ENCODE measurements at regions not wholly inside any gene's neighbourhood (a gene's known extent, or its start where the extent isn't known, plus 50 kb on each side); places are given as distances from the start of the nearest gene placed in this dataset.

DNA sequence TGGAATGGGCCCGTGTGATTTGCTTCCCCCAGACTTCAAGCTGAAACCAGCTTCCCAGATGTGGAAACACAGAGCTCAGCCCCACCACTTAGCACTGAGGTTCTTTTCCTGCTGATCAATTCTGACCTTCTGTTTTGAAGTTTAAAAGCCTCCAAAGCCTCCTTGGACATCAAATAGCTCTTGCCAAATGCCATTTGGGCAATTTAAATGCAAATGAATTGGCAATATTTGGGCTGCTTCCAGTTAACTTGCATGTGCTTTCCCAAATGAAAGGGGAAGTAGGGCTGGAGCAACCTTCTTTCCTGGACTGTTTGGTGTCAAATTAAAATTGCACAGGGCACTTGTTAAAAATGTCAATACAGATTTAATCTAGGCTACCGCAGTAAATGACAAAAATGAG lies 710.5 kb downstream of the TLR4 start:
- DNase-seq (ENCODE audit: low read depth in 3 of 3) = no peak

DNA sequence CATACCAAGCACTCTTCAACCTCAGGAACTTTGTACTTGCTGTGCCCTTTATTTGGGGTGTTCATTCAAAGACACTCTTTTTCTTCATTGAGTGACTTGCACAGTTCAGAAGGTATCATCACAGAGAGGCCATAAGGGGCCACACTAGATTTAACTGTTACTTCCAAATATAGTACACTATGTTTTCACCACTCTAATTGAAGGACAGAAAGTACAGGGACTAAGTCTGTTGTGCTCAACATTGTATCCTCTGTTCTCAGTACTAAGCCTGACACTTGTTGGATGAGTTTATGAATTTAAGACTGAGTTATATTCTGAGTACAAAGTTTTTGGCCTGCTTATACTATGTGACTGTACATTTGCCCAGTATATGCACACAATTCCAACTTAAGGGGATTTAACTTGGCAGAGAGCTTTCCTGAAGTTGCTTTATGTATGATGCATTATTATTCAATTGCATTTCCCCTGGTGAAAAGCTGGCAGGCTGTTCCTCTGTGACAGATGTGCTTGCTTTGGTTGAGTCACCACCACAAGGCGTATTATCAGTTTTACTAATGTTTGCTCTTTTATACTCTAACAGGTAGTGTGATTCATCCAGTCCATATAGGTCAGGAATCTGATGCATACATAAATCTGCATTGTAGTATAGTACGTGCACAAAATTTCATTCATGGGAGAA lies 714.8 kb downstream of the TLR4 start:
- DNase-seq (ENCODE audit: low read depth in 3 of 3) = no peak

DNA sequence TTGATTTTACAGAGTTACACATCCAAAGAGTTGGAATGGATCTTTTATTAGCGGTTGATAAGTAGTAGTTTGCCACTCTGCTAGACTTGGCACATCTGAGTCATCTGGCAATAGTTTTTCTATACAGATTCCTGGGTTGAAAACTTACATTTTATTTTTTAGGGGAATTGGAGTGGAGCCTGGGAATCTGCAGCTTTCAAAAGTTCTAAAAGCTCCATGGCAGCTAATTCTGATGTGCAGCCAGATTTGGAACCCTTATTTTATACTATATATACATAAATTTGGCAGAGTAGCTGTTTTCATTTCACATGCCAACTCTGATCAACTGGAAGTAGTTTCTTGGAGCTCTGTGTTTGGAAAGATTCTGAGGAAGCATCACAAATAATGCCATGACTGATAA lies 715.5 kb downstream of the TLR4 start:
- no peak for DNase-seq (ENCODE audit: low read depth in 3 of 3)

DNA sequence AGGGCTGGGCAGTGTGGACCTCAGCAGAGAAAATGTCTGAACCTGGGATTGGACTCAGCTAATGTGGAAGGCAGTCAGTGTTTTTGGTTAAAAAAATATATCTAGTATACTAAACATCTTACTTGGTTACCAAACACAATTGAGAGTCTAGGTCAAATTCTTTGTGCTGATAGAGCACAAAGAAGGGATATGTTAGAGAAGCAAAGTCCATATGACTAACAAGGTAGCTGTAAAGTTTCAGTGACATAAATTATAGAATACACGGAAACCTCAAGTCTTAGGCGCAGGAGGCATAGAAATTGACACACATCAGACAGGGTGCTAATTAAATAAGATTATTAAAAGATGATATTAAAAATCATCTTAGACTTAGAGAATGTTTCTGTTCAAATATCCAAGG lies 718.3 kb downstream of the TLR4 start:
- DNase-seq (ENCODE audit: low read depth in 3 of 3) = no peak

DNA sequence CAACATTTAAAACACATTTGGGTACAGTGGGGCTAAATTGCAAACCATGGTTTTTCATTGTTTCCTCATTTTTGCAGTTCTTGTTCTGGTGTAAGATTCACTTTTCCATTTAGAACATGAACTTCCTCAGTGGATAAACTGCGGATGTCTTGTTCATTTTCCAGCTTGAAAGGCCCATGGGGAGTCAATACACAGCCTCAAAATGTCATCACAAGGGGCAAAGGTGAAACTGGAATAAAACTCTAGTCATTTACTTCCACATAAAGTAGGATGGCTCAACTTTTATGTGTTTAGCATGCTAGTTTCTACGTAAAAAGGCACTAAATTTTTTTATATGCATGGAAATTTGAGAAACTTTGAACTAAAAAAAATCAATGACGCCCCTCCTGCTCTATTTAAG lies 718.8 kb downstream of the TLR4 start:
- DNase-seq (ENCODE audit: low read depth in 3 of 3) = no peak

DNA sequence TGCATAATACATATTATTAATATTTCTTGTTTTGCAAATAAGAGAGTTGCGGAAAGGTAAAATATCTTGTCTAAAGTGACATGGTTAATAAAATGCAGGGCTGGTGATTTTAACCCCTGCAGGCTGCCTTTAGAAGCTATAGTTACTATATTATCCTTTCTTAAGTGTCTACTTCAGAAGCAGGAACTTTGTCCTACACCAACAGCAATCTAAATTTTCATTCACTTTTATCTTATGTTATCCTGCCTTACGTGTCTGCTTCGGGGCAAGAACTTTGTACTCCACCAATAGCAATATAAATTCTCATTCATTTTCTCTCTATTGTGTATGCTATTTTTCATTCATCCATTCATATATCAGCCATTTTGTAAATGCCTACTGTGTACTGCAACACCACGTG lies 719.5 kb downstream of the TLR4 start:
- no peak for DNase-seq (ENCODE audit: low read depth in 3 of 3)

DNA sequence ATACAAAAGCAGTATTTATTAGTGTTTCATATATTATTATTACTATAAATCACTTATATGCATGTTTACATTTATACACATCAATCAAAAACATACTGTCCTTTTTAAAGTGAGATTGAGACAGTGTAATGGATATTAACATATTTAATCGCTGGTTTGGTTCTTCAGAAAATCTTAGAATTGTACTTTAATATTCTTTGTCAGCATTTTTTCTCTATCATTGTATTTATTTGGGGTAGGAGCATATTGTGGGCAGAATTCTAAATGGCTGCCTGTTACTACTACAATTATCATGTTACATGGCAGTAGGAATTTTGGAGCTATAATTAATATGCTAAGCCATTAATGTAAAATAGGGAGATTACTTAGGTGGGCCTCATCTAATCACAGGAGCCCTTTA lies 722.6 kb downstream of the TLR4 start:
- DNase-seq (ENCODE audit: low read depth in 3 of 3) = no peak

DNA sequence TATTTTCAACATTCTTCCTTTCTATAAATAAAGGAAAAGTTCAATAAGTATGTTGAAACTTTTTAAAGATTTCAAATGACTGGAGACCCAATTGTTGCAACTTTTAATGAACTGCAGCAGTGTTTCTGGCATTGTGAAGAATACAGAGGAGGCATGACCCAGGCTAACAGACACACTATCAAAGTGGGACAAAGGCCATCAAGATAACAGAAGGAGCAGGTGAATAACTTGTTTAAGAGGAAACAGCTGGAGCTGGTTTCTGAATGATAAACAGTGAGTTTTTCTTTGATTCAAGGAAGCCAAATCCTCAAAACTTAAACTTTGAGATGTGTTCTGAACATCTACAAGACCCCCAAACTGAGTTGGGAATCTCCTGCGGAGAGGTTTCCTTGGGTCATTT lies 734.6 kb downstream of the TLR4 start:
- DNase-seq (ENCODE audit: low read depth in 3 of 3) = no peak

DNA sequence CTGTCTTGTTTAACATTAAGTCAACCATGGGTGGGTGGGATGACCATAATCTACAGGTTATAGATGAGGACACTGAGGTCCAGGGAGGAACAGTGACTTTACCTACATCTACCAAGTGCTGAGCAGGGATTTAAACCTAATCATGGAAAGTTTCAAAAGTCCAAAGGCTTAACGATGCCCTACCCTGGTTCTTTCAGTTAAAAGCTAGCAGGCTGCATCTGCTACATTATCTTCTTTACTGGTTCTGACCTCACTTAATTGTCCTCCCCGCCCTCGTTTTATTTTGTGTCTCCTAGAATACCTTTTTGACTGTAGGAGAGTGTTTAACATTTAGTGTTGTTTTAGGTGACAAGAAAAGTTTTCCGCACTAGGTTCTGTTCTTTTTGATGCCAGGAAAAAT lies 735.2 kb downstream of the TLR4 start:
- DNase-seq (ENCODE audit: low read depth in 3 of 3) = no peak

DNA sequence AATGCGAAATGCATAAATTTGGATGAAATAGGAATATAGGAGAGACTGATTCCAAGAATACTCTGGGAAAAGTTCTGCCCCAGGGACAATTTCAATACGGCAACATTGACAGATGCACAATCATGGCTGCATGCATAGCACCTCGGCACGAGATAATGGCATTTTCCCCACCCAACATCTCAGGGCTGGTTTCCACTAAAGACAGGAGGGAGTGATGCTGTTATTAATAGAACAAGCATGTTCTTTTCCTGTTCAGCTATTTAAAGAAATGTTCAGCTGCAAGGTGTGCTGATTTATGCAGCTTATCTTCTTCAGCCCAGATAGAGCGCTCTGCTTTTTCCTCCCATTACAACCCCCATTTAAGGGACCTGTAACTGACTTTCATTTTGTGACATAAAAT lies 740.2 kb downstream of the TLR4 start:
- DNase-seq (ENCODE audit: low read depth in 3 of 3) = no peak

DNA sequence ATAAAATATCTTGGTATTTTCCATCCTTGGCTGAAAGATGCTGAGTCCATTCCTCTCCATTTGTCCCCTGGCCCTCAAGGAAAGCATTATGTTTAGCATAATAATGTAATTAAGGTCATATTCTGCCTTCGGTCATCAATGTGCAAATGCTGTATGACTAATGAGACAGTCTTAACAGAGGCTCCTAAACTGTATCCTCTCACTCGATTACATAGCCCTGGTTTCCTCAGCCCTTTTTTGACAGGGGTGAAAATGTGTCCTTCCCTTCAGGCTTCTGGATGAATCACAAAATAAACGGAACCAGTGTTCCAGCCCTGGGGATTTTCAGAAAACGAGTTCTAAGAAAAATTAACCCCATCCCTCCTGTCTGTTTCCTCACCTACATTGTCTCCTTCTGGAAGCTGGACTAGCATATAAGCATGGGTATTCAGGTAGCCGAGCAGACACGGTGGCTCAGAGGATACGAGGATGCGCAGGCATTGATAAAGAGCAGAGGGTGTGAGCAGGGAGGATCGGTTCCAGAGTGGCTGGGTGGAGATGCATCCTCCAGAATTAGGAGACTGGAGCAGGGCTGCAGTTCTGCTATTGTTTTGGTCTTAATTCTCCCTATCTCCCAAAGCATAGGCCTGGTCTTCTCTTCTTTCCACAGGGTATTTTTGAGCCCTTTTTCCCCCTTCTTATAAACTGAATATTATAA lies 742.9 kb downstream of the TLR4 start:
- DNase-seq (ENCODE audit: low read depth in 3 of 3) = no peak

DNA sequence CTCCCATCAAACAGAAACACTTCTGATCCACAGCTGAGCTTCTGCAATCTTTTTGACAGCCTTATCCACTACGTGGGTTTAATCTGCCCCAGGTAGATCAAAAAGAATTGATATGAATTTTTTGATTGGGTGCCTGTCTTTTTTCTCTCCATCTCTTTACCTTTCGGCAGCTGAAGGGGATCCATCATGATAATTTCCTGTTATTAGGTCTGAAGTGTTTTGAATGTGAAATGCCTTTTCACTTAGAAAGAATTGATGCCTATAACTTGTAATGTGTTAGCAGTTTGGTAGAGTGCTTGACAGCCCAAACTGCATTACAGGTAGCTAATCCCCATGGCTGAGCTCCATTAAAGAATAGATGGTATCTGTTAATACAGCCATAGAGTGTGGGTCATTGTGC lies 745.4 kb downstream of the TLR4 start:
- no peak for DNase-seq (ENCODE audit: low read depth in 3 of 3)

DNA sequence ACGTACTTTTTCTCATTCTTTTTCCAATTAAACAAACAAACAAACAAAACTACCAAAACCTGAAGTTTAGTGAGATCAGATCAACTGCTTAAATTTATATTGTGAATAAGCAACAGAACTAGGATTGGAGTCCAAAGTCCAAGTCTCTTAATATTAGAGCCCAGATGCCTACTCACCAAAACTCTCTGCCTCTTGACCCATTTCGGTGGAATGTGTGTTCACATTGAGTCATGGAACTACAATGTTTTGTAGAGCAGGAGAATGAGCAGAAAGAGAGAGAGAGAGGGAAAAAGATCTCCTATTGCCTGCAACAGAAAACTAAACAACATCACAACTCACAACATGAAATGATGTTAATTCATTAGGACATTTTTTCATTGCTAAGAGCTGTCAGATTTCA lies 751.1 kb downstream of the TLR4 start:
- DNase-seq (ENCODE audit: low read depth in 3 of 3) = no peak

DNA sequence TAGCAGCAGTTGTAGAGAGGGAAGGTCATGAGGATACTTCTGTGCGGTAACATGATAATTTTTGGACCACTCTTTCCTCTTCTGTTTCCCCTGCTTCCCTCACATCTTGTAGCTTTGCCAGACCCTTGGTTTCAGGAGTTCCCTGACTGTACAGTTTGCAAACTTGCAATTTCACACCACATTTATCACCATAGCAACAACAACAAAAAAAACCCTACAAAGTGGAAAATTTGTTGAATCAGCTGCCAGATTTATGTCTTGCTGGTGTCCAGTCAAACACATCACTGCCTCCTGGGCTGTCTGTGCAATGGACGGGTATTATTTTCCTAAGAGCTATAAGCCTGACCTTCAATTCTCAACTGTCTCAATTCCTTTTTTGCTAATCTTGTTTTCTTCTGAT lies 751.6 kb downstream of the TLR4 start:
- DNase-seq (ENCODE audit: low read depth in 3 of 3) = no peak

DNA sequence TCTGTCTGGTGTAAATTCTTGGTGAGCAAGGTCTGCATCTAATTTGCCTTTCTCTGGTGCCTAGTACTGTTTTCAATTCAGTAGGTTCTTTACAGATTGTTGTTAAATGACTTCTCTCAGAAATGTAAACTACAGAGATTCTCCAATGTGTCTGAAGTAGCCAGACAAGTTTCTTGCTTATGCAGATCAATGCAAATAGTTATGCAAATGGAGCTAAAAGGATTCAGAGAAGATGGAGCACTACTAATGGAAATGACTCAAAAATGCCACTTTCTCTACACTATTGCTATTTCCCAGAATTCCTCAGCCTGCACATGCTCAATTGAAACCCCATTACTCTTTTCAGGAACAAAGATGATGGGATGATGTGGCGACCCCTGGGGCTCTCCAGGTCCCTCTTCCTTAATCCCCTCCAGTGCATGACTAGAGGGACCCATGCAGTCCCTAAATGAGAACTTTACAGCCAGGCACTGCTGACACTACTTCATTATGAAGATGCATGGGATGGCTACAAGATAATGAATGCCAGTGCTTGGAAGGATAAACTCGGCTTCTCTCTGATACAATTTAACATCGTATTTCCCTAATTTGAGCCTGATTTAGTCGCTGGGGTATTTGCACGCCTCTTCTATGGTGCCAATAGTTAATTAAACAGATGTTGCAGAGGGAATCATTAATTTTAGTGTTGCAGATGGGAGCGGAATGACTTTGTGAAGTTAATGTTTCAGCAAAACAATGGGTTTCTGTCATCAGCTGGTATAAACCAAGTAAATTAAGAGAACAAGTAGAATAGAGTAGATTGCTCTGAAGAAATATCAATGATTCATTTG lies 753.2 kb downstream of the TLR4 start:
- no peak for DNase-seq (ENCODE audit: low read depth in 3 of 3)

DNA sequence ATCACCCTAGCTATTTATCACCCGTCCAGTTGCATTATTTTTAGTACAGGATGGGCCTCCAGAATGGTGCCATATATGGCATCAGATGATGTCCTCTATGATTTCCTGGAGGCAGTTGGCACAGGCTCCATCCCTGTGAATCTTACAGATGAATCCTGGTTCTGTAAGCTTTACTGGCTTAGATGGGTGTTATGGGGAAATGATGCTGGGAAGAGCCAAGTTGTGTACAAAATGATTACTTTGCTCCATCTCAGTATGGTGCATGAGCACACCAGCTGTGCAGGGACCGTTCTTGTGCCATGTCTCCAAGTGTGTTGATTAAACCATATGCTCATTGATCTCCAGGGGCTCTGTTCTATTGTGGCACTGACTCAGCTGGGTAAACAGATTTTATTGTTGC lies 755.7 kb downstream of the TLR4 start:
- no peak for DNase-seq (ENCODE audit: low read depth in 3 of 3)

DNA sequence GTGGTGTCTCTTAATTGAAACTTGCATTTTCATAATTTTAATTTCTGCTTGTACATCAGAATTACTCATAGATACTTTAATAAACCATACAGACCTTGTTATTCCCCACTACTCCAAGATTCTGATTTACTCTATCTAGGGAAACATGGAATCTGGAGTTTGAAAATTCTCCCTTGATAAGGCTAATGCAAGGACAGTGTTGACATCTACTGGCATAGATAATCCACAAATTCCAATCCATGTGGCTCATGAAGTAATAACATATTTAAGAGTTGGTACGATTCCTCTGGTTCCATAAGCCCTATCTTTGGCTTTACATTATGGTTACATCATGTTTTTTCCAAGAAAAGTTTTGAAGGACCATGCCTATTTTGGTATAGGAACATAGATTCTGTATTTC lies 759.2 kb downstream of the TLR4 start:
- no peak for DNase-seq (ENCODE audit: low read depth in 3 of 3)

DNA sequence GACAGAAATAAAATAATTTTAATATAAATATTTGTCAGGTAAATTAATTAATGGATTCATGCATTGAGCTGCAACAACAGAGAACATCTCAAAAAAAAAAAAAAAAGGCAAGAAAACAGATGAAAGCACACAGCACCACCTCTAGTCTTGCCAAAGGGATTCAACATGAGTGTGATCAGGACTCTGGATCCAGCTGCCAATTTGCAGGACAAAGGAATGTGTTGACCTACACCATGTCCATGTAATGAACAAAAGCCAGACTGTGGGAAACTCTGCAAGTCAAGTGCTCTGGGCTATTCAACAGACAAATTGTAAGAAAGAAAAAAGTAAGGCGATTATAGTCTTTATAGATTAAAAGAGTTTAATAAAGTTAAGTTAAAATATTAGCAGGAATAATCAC lies 769.3 kb downstream of the TLR4 start:
- no peak for DNase-seq (ENCODE audit: low read depth in 3 of 3)

DNA sequence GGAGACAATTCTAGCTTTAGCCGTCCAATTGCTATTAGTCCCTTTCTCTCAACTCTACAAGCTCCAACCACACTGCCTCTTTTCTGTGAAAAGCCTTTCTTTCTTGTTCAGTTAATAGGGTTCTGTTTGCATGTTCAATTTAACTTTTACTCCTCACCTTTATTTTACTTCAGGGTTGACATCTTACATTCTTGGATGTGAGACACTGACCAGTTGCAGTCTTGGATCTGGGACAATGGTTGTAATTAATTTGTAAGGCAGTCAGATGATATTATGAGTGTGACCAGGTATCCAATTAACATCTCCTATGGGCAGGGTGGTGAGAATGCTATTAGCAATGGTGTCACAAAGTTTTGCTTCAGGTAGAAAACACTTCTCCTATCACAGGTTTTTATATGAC lies 774.5 kb downstream of the TLR4 start:
- no peak for DNase-seq (ENCODE audit: low read depth in 3 of 3)

DNA sequence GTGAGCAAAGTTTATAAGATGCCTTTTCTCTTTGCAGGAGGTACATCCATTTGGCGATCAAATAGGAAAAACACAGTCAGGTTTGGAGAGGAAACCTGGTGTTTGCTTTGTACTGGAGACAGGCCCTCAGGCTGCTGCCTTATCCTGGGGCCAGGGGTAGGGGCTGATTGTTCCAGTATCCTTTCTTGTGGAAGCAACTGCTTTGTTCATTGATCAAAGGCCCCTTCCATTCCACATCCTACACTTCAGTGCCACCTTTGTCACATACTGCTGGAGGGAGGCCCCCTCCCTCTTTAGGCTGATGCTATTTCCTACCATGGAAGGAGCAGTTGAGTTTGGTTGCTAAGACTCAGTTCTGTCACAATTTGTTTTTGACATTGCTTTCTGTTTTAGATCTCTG lies 778.1 kb downstream of the TLR4 start:
- DNase-seq (ENCODE audit: low read depth in 3 of 3) = no peak

DNA sequence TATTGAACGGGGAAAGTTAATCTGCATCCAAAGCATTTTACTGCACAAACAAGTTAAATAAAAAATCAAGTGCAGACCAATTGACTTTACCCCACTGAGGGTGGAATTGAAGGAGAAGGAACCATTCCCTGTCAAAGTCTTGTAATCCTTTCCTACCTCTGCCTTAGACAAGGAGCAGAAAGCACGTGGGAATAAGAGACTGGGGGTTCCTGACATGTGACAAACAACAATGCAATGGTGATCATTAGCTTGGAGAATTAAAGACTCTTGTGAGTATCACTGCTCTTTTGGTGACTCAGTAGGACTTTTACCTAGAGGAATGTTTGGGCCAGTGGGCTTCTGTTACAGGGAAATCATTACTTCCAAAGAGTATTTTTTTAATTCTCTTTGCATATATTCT lies 779.5 kb downstream of the TLR4 start:
- no peak for DNase-seq (ENCODE audit: low read depth in 3 of 3)

DNA sequence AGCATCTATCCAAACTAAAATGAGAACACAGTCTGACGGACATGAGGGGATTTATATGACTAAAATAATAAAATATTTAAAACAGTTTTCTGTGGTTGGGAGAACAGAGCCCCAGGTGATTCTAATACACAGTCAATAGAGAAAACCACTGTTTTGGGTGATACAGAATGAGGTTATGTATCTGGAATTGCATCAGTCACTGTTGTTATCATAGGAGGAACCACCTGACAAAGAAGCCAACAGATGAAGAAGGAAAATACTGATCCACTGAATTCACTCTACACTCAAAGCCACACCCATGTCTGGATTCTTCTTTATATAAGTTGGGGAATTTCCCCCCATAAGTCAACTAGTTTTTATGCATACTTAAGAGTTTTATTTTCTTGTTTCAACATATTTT lies 799.0 kb downstream of the TLR4 start:
- DNase-seq (ENCODE audit: low read depth in 3 of 3) = no peak

DNA sequence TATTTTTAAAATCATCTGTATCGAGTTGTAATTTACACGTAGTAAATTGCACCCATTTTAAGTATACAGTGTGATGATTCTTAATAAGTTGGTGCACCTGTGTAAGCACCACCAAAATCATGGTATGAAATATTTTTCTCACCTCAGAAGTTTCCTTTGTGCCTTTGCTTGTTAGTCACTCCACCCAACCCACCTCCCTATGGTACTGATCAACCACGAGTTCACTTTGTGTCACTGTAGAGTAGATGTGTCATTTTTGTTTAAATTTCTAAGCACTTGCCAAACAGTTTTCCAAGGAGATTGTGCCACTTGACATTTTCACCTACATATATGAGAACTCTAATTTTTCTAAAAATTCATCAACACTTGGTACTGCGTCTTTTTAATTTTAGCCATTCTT lies 806.5 kb downstream of the TLR4 start:
- no peak for DNase-seq (ENCODE audit: low read depth in 3 of 3)
